Lower leg skin (tissue), 3 donors: ENCODE measurements at regions not wholly inside any gene's neighbourhood (a gene's known extent, or its start where the extent isn't known, plus 50 kb on each side); places are given as distances from the start of the nearest gene placed in this dataset.

Experiments
- POLR2A ChIP-seq, 2 donors: fragments of 450-650 bp; IDR thresholded peaks; one replicate each; pipeline ENCODE4 v1.6.1; 2016 to 2017; ENCODE audit warnings: antibody characterized with exemption in 2 of 2, mild to moderate bottlenecking in 1 of 2, moderate library complexity in 1 of 2
- TF ChIP-seq, protein P1 (sequence below), 3 donors: fragments of 450-650 bp; IDR thresholded peaks; one replicate each; pipeline ENCODE4 v1.5.1; 2016; ENCODE audit warnings: antibody characterized with exemption in 3 of 3, mild to moderate bottlenecking in 3 of 3, moderate library complexity in 2 of 3

DNA sequence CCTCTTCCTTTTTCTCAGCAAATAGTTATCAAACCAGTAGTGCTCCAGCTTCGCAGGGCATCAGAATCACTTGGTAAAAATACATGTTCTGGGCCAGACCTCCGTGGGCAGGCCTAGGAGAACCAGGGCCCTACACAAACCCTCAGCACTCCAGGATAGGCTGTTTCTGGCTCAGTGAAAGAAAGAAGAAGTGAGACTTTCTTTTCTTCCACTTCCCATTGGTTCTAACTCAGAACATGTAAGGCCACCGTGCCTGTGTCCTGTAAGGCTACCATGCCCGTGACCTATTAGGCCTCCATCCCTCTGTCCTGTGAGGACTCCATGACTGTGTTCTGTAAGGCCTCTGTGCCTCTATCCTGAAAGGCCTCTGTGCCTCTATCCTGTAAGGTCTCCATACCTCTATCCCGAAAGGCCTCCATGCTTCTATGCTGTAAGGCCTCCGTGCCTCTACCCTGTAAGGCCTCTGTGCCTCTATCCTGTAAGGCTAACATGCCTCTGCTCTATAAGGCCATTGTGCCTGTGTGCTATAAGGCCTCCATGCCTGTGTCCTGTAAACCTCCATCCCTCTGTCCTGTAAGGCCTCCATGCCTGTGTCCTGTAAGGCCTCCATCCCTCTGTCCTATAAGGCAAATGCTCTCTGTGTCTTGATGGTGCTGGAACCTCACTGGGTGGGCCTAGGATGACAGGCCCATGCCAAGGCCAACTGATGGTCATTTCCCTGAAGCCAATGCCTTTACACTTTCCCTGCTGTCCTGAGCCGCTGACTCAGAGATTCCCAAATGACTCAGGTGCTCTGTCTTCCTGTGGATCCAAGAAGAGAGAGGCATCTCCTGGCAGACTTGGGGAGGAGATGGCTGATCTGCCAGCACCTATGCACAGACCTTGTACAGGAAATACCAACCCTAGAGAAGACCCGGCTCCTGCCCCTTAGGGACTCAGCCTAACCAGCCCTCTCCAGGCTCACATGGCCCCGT is 96.6 kb upstream of the CACUL1 start:
- TF ChIP-seq, protein P1, sequence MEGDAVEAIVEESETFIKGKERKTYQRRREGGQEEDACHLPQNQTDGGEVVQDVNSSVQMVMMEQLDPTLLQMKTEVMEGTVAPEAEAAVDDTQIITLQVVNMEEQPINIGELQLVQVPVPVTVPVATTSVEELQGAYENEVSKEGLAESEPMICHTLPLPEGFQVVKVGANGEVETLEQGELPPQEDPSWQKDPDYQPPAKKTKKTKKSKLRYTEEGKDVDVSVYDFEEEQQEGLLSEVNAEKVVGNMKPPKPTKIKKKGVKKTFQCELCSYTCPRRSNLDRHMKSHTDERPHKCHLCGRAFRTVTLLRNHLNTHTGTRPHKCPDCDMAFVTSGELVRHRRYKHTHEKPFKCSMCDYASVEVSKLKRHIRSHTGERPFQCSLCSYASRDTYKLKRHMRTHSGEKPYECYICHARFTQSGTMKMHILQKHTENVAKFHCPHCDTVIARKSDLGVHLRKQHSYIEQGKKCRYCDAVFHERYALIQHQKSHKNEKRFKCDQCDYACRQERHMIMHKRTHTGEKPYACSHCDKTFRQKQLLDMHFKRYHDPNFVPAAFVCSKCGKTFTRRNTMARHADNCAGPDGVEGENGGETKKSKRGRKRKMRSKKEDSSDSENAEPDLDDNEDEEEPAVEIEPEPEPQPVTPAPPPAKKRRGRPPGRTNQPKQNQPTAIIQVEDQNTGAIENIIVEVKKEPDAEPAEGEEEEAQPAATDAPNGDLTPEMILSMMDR (IDR thresholded peaks at IDR 0.05), result no peak
- no peak for TF ChIP-seq POLR2A (IDR thresholded peaks at IDR 0.05)
